GM23338 (cell line): ENCODE measurements at regions not wholly inside any gene's neighbourhood (a gene's known extent, or its start where the extent isn't known, plus 50 kb on each side); places are given as distances from the start of the nearest gene placed in this dataset.

Source experiments
- ATAC-seq: fragments of 200-7000 bp; cut with Tn5 transposase; 3 replicates; pipeline ENCODE4 v1.9.1; 2020
- DNase-seq: peaks from one replicate; pipeline ENCODE4 v3.0.0-alpha.2; 2015; ENCODE audit warnings: low spot score
- H2AFZ ChIP-seq: fragments of 200-600 bp; sonication (generic); 2 replicates; pipeline ENCODE4 v1.8.0; 2016; ENCODE audit warnings: antibody characterized with exemption, mild to moderate bottlenecking, moderate library complexity
- H3F3A ChIP-seq: fragments of 200-600 bp; sonication (generic); replicated peaks from 2 replicates; pipeline ENCODE4 v1.8.0; 2017; ENCODE audit warnings: antibody characterized with exemption, mixed run types, low read depth
- H3K27ac ChIP-seq: fragments of 200-600 bp; sonication (generic); 2 replicates; pipeline ENCODE4 v1.6.1; 2016; ENCODE audit warnings: low read depth
- H3K27me3 ChIP-seq: fragments of 200-600 bp; sonication (generic); 2 replicates; pipeline ENCODE4 v1.8.0; 2016; ENCODE audit warnings: mild to moderate bottlenecking, mixed run types, moderate library complexity; ENCODE audit not compliant: insufficient read depth
- H3K36me3 ChIP-seq: fragments of 200-600 bp; sonication (generic); 2 replicates; pipeline ENCODE4 v1.8.0; 2016; ENCODE audit warnings: mild to moderate bottlenecking; ENCODE audit not compliant: insufficient read depth
- H3K4me1 ChIP-seq: fragments of 200-600 bp; sonication (generic); 2 replicates; pipeline ENCODE4 v1.8.0; 2016; ENCODE audit warnings: mild to moderate bottlenecking, moderate library complexity; ENCODE audit not compliant: insufficient read depth
- H3K4me2 ChIP-seq: fragments of 200-600 bp; sonication (generic); 2 replicates; pipeline ENCODE4 v1.7.1; 2017; ENCODE audit warnings: mixed run types
- H3K4me3 ChIP-seq: fragments of 200-600 bp; sonication (generic); 2 replicates; pipeline ENCODE4 v1.6.1; 2016; ENCODE audit warnings: mixed run types
- H3K79me2 ChIP-seq: fragments of 200-600 bp; sonication (generic); replicated peaks from 2 replicates; pipeline ENCODE4 v1.8.0; 2017; ENCODE audit warnings: mild to moderate bottlenecking; ENCODE audit not compliant: insufficient read depth
- H3K9me2 ChIP-seq: fragments of 200-600 bp; sonication (generic); 2 replicates; pipeline ENCODE4 v1.8.0; 2017; ENCODE audit not compliant: insufficient read depth
- H4K20me1 ChIP-seq: fragments of 200-600 bp; sonication (generic); replicated peaks from 2 replicates; pipeline ENCODE4 v1.8.0; 2017; ENCODE audit warnings: mild to moderate bottlenecking; ENCODE audit not compliant: insufficient read depth
- H3K27ac Mint-ChIP-seq: 2 replicates; pipeline ENCODE4 v1.8.0; 2020; ENCODE audit warnings: inconsistent platforms, mild to moderate bottlenecking, moderate library complexity, mixed read lengths
- H3K27me3 Mint-ChIP-seq: 3 replicates; pipeline ENCODE4 v1.8.0; 2022; ENCODE audit warnings: low read depth, mild to moderate bottlenecking, moderate library complexity, mixed read lengths, inconsistent platforms; ENCODE audit not compliant: insufficient read depth, poor library complexity
- H3K36me3 Mint-ChIP-seq: 3 replicates; pipeline ENCODE4 v1.8.0; 2021; ENCODE audit warnings: low read depth, mild to moderate bottlenecking, inconsistent platforms, moderate library complexity, mixed read lengths
- H3K4me1 Mint-ChIP-seq: 3 replicates; pipeline ENCODE4 v1.8.0; 2020; ENCODE audit warnings: mild to moderate bottlenecking, inconsistent platforms, mixed read lengths
- H3K4me3 Mint-ChIP-seq: 3 replicates; pipeline ENCODE4 v1.8.0; 2021; ENCODE audit warnings: moderate library complexity, mild to moderate bottlenecking, inconsistent platforms, mixed read lengths
- H3K9me3 Mint-ChIP-seq: 3 replicates; pipeline ENCODE4 v1.8.0; 2020; ENCODE audit warnings: moderate library complexity, mild to moderate bottlenecking, inconsistent platforms, mixed read lengths
- JUNB ChIP-seq: IDR thresholded peaks from one replicate; pipeline ENCODE4 v1.6.1; 2016; ENCODE audit warnings: antibody characterized with exemption; ENCODE audit not compliant: unreplicated experiment
- NANOG ChIP-seq: IDR thresholded peaks from 2 replicates; pipeline ENCODE4 v1.6.1; 2016; ENCODE audit warnings: antibody characterized with exemption, borderline replicate concordance
- STAT1 ChIP-seq: IDR thresholded peaks from one replicate; pipeline ENCODE4 v1.6.1; 2016; ENCODE audit warnings: antibody characterized with exemption; ENCODE audit not compliant: unreplicated experiment
- TF ChIP-seq, protein P1 (sequence below), 2 experiments: fragments of 200-600 bp in 1 of 2; sonication (generic) in 1 of 2; conservative IDR thresholded peaks; 2 replicates each; pipeline versions ENCODE4 v1.5.1 to v1.6.1; 2016 to 2017; ENCODE audit warnings: antibody characterized with exemption in 2 of 2, low read depth in 2 of 2, mild to moderate bottlenecking in 2 of 2, moderate library complexity in 1 of 2
- TF ChIP-seq, protein P2 (sequence below): IDR thresholded peaks from one replicate; pipeline ENCODE4 v1.6.1; 2018; ENCODE audit warnings: antibody characterized with exemption; ENCODE audit not compliant: unreplicated experiment
- TF ChIP-seq, protein P3 (sequence below): IDR thresholded peaks from 2 replicates; pipeline ENCODE4 v1.6.1; 2016; ENCODE audit warnings: antibody characterized with exemption

DNA sequence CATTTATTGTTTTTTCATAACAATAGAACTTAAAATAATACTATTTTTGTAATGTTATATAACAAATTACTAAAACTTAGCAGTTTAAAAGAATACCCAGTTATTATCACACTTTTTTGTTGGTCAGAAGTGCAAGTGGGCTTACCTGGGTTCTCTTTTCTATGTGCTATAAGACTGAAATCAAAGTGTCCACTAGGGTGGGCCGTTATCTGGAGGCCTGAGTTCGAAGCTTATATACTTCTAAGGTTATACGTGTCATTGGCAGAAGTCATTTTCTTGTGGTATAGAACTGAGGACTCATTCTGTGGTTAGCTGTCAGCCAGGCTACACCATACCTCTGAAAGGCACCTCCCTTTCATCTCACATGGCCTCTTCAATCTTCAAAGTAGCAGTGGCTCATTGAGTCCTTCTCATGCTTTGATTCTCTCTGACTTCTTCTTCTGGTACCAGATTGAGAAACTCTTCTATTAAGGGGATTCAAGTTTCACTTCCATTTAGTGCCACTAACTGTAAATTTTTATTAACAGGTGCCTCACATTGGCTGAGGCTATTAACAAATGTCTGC lies 414.3 kb downstream of the AMY1C start:
- H3F3A ChIP-seq = no peaks in the 10 kb centered on the region
- Mint-ChIP-seq H3K27me3 (no peaks in the 10 kb centered on the region), H3K27ac (no peak overlapping the region), H3K4me3 (no peak overlapping the region), H3K36me3 (no peaks in the 10 kb centered on the region), H3K4me1 (no peaks in the 10 kb centered on the region), H3K9me3 (no peaks in the 10 kb centered on the region)
- no peaks in the 10 kb centered on the region for H3K79me2 ChIP-seq
- DNase-seq (peak; percentile 24), ATAC-seq (no peak)
- H3K27ac ChIP-seq = no peak overlapping the region
- no peak overlapping the region for H3K4me2 ChIP-seq
- H3K36me3 ChIP-seq = no peaks in the 10 kb centered on the region
- H3K4me1 ChIP-seq = no peaks in the 10 kb centered on the region
- no peaks in the 10 kb centered on the region for H4K20me1 ChIP-seq
- TF ChIP-seq, protein P1, sequence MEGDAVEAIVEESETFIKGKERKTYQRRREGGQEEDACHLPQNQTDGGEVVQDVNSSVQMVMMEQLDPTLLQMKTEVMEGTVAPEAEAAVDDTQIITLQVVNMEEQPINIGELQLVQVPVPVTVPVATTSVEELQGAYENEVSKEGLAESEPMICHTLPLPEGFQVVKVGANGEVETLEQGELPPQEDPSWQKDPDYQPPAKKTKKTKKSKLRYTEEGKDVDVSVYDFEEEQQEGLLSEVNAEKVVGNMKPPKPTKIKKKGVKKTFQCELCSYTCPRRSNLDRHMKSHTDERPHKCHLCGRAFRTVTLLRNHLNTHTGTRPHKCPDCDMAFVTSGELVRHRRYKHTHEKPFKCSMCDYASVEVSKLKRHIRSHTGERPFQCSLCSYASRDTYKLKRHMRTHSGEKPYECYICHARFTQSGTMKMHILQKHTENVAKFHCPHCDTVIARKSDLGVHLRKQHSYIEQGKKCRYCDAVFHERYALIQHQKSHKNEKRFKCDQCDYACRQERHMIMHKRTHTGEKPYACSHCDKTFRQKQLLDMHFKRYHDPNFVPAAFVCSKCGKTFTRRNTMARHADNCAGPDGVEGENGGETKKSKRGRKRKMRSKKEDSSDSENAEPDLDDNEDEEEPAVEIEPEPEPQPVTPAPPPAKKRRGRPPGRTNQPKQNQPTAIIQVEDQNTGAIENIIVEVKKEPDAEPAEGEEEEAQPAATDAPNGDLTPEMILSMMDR (conservative IDR thresholded peaks at IDR 0.05; ENCODE audit: low read depth in 2 of 2) = peak; percentile 43 to 52
- no peak for TF ChIP-seq NANOG
- H3K27me3 ChIP-seq = no peaks in the 10 kb centered on the region
- no peaks in the 10 kb centered on the region for H3K9me2 ChIP-seq
- peak overlapping the region; percentile 35; the same call in 1 of the 2 replicates for H2AFZ ChIP-seq
- no peak overlapping the region for H3K4me3 ChIP-seq

DNA sequence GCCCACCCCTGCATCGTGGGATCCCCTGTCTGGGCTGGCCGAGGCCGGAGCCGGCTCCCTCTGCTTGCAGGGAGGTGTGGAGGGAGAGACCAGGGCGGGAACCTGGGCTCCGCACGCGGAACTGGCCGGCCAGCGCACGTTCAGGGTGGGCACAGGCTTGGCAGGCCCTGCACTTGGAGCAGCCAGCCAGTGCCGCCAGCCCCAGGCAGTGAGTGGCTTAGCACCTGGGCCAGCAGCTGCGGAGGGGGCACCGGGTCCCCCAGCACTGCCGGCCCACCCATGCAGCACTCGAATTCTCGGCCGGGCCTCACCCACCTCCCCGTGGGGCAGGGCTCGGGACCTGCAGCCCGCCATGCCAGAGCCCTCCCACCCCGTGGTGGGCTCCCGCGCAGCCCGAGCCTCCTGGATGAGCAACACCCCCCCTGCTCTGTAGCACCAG lies 422.6 kb downstream of the AMY1C start:
- H3K9me2 ChIP-seq = 0 out of 2 replicates have a peak, but pooled peaks cover 4% of the 10 kb centered on the region
- H3K9me3 Mint-ChIP-seq = peaks cover 15% of the 10 kb centered on the region
- no peak overlapping the region for H3K4me3 ChIP-seq
- H2AFZ ChIP-seq = no peak overlapping the region
- H3K36me3 ChIP-seq = no peaks in the 10 kb centered on the region
- no peaks in the 10 kb centered on the region for H3K27me3 Mint-ChIP-seq
- ATAC-seq = no peak
- H3K27ac ChIP-seq = no peak overlapping the region
- H3K27me3 ChIP-seq = no peaks in the 10 kb centered on the region
- TF ChIP-seq STAT1 (no peak), JUNB (no peak), NANOG (no peak)
- TF ChIP-seq, protein P2, sequence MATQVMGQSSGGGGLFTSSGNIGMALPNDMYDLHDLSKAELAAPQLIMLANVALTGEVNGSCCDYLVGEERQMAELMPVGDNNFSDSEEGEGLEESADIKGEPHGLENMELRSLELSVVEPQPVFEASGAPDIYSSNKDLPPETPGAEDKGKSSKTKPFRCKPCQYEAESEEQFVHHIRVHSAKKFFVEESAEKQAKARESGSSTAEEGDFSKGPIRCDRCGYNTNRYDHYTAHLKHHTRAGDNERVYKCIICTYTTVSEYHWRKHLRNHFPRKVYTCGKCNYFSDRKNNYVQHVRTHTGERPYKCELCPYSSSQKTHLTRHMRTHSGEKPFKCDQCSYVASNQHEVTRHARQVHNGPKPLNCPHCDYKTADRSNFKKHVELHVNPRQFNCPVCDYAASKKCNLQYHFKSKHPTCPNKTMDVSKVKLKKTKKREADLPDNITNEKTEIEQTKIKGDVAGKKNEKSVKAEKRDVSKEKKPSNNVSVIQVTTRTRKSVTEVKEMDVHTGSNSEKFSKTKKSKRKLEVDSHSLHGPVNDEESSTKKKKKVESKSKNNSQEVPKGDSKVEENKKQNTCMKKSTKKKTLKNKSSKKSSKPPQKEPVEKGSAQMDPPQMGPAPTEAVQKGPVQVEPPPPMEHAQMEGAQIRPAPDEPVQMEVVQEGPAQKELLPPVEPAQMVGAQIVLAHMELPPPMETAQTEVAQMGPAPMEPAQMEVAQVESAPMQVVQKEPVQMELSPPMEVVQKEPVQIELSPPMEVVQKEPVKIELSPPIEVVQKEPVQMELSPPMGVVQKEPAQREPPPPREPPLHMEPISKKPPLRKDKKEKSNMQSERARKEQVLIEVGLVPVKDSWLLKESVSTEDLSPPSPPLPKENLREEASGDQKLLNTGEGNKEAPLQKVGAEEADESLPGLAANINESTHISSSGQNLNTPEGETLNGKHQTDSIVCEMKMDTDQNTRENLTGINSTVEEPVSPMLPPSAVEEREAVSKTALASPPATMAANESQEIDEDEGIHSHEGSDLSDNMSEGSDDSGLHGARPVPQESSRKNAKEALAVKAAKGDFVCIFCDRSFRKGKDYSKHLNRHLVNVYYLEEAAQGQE = no peak
- TF ChIP-seq, protein P1 (conservative IDR thresholded peaks at IDR 0.05; ENCODE audit: low read depth in 2 of 2) = no peak
- TF ChIP-seq, protein P3, sequence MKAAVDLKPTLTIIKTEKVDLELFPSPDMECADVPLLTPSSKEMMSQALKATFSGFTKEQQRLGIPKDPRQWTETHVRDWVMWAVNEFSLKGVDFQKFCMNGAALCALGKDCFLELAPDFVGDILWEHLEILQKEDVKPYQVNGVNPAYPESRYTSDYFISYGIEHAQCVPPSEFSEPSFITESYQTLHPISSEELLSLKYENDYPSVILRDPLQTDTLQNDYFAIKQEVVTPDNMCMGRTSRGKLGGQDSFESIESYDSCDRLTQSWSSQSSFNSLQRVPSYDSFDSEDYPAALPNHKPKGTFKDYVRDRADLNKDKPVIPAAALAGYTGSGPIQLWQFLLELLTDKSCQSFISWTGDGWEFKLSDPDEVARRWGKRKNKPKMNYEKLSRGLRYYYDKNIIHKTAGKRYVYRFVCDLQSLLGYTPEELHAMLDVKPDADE = no peak
- H3K4me1 Mint-ChIP-seq = no peaks in the 10 kb centered on the region
- no peak overlapping the region for H3K4me2 ChIP-seq
- no peaks in the 10 kb centered on the region for H3K4me1 ChIP-seq
- no peak for DNase-seq
- H3K79me2 ChIP-seq = no peaks in the 10 kb centered on the region
- no peaks in the 10 kb centered on the region for H4K20me1 ChIP-seq
- no peak overlapping the region for H3K27ac Mint-ChIP-seq
- no peak overlapping the region for H3K4me3 Mint-ChIP-seq
- no peaks in the 10 kb centered on the region; the same call in 2 of the 3 replicates for H3K36me3 Mint-ChIP-seq
- H3F3A ChIP-seq = no peaks in the 10 kb centered on the region
